ENCODE measurements at regions not wholly inside any gene's neighbourhood (a gene's known extent, or its start where the extent isn't known, plus 50 kb on each side); places are given as distances from the start of the nearest gene placed in this dataset.

GRCh38 chr13:53747825-53748224 is 719.2 kb downstream of the OLFM4 start:
- no peak for TF ChIP-seq CTCF (IDR thresholded peaks at IDR 0.05)
- no peak for TF ChIP-seq POLR2A (IDR thresholded peaks at IDR 0.05)
- no peak for TF ChIP-seq EP300 (IDR thresholded peaks at IDR 0.05)

Measured in ovary (tissue), 3 donors.